ENCODE measurements at regions not wholly inside any gene's neighbourhood (a gene's known extent, or its start where the extent isn't known, plus 50 kb on each side); places are given as distances from the start of the nearest gene placed in this dataset.

DNA sequence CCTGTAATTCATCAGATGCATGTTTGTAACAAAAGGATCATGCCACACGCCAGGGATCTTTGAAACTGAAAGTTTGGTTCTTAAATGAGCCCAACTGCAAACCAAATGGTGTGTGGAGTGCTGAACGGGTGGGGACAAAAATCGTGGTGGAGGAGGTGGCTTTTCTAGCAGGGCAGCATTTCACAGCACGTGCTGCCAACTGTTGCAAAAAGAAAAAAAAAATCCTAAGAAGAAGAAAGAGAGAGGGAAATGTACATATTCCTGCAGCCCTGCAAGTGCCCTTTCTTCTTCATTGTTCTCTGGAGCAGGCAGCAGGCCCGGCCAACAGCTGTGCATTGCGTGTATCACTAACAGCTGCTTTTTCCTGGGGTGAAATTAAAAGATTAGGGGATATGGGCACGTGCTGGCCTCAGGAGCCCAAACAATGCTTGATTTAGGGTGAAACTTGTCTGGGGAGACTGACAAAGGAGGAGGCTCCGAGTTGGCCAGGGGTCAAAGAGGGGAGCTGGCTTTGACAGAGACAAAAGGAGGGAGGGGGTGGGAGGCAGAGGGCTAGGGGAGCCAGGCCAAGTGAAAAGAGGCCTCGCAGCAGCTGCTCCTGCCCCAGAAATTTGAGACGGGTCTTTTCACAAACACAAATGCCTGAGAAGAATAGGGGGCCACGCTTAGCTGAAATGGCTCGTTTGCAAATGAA is 73.0 kb downstream of the GADD45G start:
- no peaks in the 10 kb centered on the region for H3K4me1 ChIP-seq (ENCODE audit: control insufficient read depth in 1 of 2, insufficient read depth in 2 of 2, low read length in 2 of 2)
- H3K27me3 ChIP-seq (ENCODE audit: control insufficient read depth in 2 of 2, insufficient read depth in 2 of 2, low read length in 2 of 2): no peaks in the 10 kb centered on the region
- no peak overlapping the region for H3K27ac Mint-ChIP-seq
- intact Hi-C loops (cut with micrococcal nuclease): no loop called here
- H3K4me1 Mint-ChIP-seq: no peaks in the 10 kb centered on the region
- no peaks in the 10 kb centered on the region for H4K20me1 ChIP-seq (ENCODE audit: insufficient read depth, low read length)
- no peak overlapping the region for H2AFZ ChIP-seq (ENCODE audit: insufficient read depth, low read depth, low read length, poor library complexity, severe bottlenecking)
- peaks cover 0 to 6% (median 1%) of the 10 kb centered on the region in 3 donors for H3K27me3 Mint-ChIP-seq (ENCODE audit: low read depth in 3 of 3)
- H3K4me2 ChIP-seq (replicated peaks; ENCODE audit: extremely low read depth, low read length, poor library complexity, severe bottlenecking): no peak overlapping the region
- no peak overlapping the region for H3K4me3 Mint-ChIP-seq
- no peaks in the 10 kb centered on the region for H3K36me3 Mint-ChIP-seq
- no peaks in the 10 kb centered on the region for H3K9me3 ChIP-seq (replicated peaks in 1 of 2; ENCODE audit: control insufficient read depth in 1 of 2, insufficient read depth in 1 of 2, low read length in 2 of 2)
- no peak for DNase-seq
- H3K9ac ChIP-seq (ENCODE audit: insufficient read depth, low read length, poor library complexity, severe bottlenecking): no peak overlapping the region
- TF ChIP-seq, protein P1, sequence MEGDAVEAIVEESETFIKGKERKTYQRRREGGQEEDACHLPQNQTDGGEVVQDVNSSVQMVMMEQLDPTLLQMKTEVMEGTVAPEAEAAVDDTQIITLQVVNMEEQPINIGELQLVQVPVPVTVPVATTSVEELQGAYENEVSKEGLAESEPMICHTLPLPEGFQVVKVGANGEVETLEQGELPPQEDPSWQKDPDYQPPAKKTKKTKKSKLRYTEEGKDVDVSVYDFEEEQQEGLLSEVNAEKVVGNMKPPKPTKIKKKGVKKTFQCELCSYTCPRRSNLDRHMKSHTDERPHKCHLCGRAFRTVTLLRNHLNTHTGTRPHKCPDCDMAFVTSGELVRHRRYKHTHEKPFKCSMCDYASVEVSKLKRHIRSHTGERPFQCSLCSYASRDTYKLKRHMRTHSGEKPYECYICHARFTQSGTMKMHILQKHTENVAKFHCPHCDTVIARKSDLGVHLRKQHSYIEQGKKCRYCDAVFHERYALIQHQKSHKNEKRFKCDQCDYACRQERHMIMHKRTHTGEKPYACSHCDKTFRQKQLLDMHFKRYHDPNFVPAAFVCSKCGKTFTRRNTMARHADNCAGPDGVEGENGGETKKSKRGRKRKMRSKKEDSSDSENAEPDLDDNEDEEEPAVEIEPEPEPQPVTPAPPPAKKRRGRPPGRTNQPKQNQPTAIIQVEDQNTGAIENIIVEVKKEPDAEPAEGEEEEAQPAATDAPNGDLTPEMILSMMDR (IDR thresholded peaks at IDR 0.05): no peak
- no peaks in the 10 kb centered on the region for H3K36me3 ChIP-seq (replicated peaks in 1 of 2; ENCODE audit: control insufficient read depth in 1 of 2, insufficient read depth in 2 of 2, low read length in 2 of 2)
- H3K9me3 Mint-ChIP-seq: peaks cover 0 to 3% (median 2%) of the 10 kb centered on the region in 7 donors
- H3K4me3 ChIP-seq (replicated peaks in 1 of 3; ENCODE audit: low read depth in 2 of 3, low read length in 3 of 3): no peak overlapping the region
- no peaks in the 10 kb centered on the region for H3K79me2 ChIP-seq (ENCODE audit: insufficient read depth, low read length)
- WGBS (ENCODE audit: insufficient coverage): 73% methylated on average over 8 of the region's 12 CpGs
- H3K27ac ChIP-seq (ENCODE audit: low read depth in 1 of 2, low read length in 2 of 2): no peak overlapping the region

GRCh38 chr9:89678396-89679015 is 73.7 kb downstream of the GADD45G start:
- H3K36me3 ChIP-seq (replicated peaks in 1 of 2; ENCODE audit: control insufficient read depth in 1 of 2, insufficient read depth in 2 of 2, low read length in 2 of 2): no peaks in the 10 kb centered on the region
- Mint-ChIP-seq H3K4me1 (no peaks in the 10 kb centered on the region), H3K9me3 (peaks cover 0 to 3% (median 2%) of the 10 kb centered on the region in 7 donors), H3K4me3 (no peak overlapping the region), H3K36me3 (no peaks in the 10 kb centered on the region), H3K27me3 (ENCODE audit: low read depth in 3 of 3) (peaks cover 0 to 7% (median 1%) of the 10 kb centered on the region in 3 donors), H3K27ac (no peak overlapping the region)
- no peak overlapping the region for H3K9ac ChIP-seq (ENCODE audit: insufficient read depth, low read length, poor library complexity, severe bottlenecking)
- no peaks in the 10 kb centered on the region for H3K79me2 ChIP-seq (ENCODE audit: insufficient read depth, low read length)
- intact Hi-C loops (cut with micrococcal nuclease): no loop called here
- no peaks in the 10 kb centered on the region for H3K27me3 ChIP-seq (ENCODE audit: control insufficient read depth in 2 of 2, insufficient read depth in 2 of 2, low read length in 2 of 2)
- no peaks in the 10 kb centered on the region for H3K9me3 ChIP-seq (replicated peaks in 1 of 2; ENCODE audit: control insufficient read depth in 1 of 2, insufficient read depth in 1 of 2, low read length in 2 of 2)
- no peak overlapping the region for H2AFZ ChIP-seq (ENCODE audit: insufficient read depth, low read depth, low read length, poor library complexity, severe bottlenecking)
- H3K27ac ChIP-seq (ENCODE audit: low read depth in 1 of 2, low read length in 2 of 2): no peak overlapping the region
- no peaks in the 10 kb centered on the region for H3K4me1 ChIP-seq (ENCODE audit: control insufficient read depth in 1 of 2, insufficient read depth in 2 of 2, low read length in 2 of 2)
- DNase-seq: no peak
- H4K20me1 ChIP-seq (ENCODE audit: insufficient read depth, low read length): no peaks in the 10 kb centered on the region
- no peak overlapping the region for H3K4me3 ChIP-seq (replicated peaks in 1 of 3; ENCODE audit: low read depth in 2 of 3, low read length in 3 of 3)
- TF ChIP-seq, protein P1 (IDR thresholded peaks at IDR 0.05): no peak
- no peak overlapping the region for H3K4me2 ChIP-seq (replicated peaks; ENCODE audit: extremely low read depth, low read length, poor library complexity, severe bottlenecking)
- WGBS (ENCODE audit: insufficient coverage): 100% methylated on average over 6 of the region's 10 CpGs
